Neural cell (in vitro differentiated cells): ENCODE measurements at regions not wholly inside any gene's neighbourhood (a gene's known extent, or its start where the extent isn't known, plus 50 kb on each side); places are given as distances from the start of the nearest gene placed in this dataset.

Experiments
- EZH2 ChIP-seq: fragments of 200-600, 300-800 bp; shearing (Covaris generic), sonication (generic); IDR thresholded peaks from 2 replicates; pipeline ENCODE4 v1.6.1; 2014; ENCODE audit warnings: antibody characterized with exemption, low read length, borderline replicate concordance, mild to moderate bottlenecking; ENCODE audit not compliant: insufficient read depth, poor library complexity, severe bottlenecking
- MXI1 ChIP-seq: fragments of 450-650 bp; conservative IDR thresholded peaks from 2 replicates; pipeline ENCODE4 v1.6.1; 2014; ENCODE audit warnings: antibody characterized with exemption, mild to moderate bottlenecking; ENCODE audit not compliant: poor library complexity, severe bottlenecking
- POLR2AphosphoS5 ChIP-seq: IDR thresholded peaks from 2 replicates; pipeline ENCODE4 v1.6.1; 2012
- TAF1 ChIP-seq: IDR thresholded peaks from 2 replicates; pipeline ENCODE4 v1.6.1; 2012; ENCODE audit warnings: low read depth
- TF ChIP-seq, protein P1 (sequence below): fragments of 450-650 bp; IDR thresholded peaks from 2 replicates; pipeline ENCODE4 v1.5.1; 2014; ENCODE audit warnings: antibody characterized with exemption, mild to moderate bottlenecking, moderate library complexity; ENCODE audit not compliant: poor library complexity, severe bottlenecking
- TF ChIP-seq, protein P2 (sequence below): IDR thresholded peaks from 2 replicates; pipeline ENCODE4 v1.6.1; 2012; ENCODE audit warnings: borderline replicate concordance

DNA sequence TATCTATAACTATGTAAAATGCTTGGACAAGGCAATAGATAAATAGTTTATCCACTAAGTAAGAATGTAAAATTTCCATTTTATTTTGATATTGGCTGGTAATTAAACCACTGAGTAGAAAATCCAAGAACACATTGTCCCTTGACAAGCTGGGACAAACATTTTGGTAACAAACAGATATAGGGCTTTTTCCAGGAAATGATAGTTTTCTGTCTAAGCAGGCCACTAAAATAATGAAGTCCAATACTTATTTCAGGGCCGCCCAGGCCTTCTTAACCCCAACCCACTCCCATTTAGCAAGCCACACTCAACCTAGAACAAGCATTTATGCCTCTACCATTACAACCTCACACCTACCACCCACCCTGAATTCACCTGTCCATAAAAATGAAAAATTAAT lies 368.6 kb downstream of the PRELID2 start:
- TF ChIP-seq EZH2 (no peak), TAF1 (no peak), MXI1 (no peak), POLR2AphosphoS5 (no peak)
- TF ChIP-seq, protein P1, sequence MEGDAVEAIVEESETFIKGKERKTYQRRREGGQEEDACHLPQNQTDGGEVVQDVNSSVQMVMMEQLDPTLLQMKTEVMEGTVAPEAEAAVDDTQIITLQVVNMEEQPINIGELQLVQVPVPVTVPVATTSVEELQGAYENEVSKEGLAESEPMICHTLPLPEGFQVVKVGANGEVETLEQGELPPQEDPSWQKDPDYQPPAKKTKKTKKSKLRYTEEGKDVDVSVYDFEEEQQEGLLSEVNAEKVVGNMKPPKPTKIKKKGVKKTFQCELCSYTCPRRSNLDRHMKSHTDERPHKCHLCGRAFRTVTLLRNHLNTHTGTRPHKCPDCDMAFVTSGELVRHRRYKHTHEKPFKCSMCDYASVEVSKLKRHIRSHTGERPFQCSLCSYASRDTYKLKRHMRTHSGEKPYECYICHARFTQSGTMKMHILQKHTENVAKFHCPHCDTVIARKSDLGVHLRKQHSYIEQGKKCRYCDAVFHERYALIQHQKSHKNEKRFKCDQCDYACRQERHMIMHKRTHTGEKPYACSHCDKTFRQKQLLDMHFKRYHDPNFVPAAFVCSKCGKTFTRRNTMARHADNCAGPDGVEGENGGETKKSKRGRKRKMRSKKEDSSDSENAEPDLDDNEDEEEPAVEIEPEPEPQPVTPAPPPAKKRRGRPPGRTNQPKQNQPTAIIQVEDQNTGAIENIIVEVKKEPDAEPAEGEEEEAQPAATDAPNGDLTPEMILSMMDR: no peak
- TF ChIP-seq, protein P2, sequence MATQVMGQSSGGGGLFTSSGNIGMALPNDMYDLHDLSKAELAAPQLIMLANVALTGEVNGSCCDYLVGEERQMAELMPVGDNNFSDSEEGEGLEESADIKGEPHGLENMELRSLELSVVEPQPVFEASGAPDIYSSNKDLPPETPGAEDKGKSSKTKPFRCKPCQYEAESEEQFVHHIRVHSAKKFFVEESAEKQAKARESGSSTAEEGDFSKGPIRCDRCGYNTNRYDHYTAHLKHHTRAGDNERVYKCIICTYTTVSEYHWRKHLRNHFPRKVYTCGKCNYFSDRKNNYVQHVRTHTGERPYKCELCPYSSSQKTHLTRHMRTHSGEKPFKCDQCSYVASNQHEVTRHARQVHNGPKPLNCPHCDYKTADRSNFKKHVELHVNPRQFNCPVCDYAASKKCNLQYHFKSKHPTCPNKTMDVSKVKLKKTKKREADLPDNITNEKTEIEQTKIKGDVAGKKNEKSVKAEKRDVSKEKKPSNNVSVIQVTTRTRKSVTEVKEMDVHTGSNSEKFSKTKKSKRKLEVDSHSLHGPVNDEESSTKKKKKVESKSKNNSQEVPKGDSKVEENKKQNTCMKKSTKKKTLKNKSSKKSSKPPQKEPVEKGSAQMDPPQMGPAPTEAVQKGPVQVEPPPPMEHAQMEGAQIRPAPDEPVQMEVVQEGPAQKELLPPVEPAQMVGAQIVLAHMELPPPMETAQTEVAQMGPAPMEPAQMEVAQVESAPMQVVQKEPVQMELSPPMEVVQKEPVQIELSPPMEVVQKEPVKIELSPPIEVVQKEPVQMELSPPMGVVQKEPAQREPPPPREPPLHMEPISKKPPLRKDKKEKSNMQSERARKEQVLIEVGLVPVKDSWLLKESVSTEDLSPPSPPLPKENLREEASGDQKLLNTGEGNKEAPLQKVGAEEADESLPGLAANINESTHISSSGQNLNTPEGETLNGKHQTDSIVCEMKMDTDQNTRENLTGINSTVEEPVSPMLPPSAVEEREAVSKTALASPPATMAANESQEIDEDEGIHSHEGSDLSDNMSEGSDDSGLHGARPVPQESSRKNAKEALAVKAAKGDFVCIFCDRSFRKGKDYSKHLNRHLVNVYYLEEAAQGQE: no peak
